PC-9 (cell line): ENCODE measurements at regions not wholly inside any gene's neighbourhood (a gene's known extent, or its start where the extent isn't known, plus 50 kb on each side); places are given as distances from the start of the nearest gene placed in this dataset.

Experiments
- BruUV-seq: library from RNA; stranded (reverse); fragments of 400-500 nt; replicated peaks from 2 replicates; lab custom pipeline; 2021; lab: Mats Ljungman, UMichigan
- CTCF ChIA-PET: fragments of 300-600 bp; sonication (Branson Sonifier 250); formaldehyde crosslinking; loops from one replicate; lab custom pipeline; 2022; ENCODE audit warnings: antibody characterized with exemption; lab: Charles Lee
- POLR2A ChIA-PET: fragments of 300-600 bp; sonication (Branson Sonifier 250); formaldehyde crosslinking; loops from one replicate; lab custom pipeline; 2022; ENCODE audit warnings: antibody characterized with exemption; ENCODE audit not compliant: unreplicated experiment; lab: Charles Lee
- DNase-seq, 2 experiments: peaks; one replicate each; pipeline versions ENCODE4 v3.0.0 to v3.0.0-alpha.2; 2015 to 2022; ENCODE audit warnings: mixed read lengths in 1 of 2
- H2AFZ ChIP-seq: fragments of 200-600 bp; sonication (generic); 2 replicates; pipeline ENCODE4 v1.8.1; 2017; ENCODE audit warnings: antibody characterized with exemption
- H3F3A ChIP-seq: fragments of 200-600 bp; sonication (generic); 2 replicates; pipeline ENCODE4 v1.8.1; 2017; ENCODE audit warnings: antibody characterized with exemption, mild to moderate bottlenecking, low read depth; ENCODE audit not compliant: insufficient read depth
- H3K27ac ChIP-seq: fragments of 200-600 bp; sonication (generic); 2 replicates; pipeline ENCODE4 v1.6.1; 2016; ENCODE audit warnings: mixed run types
- H3K27me3 ChIP-seq: fragments of 200-600 bp; sonication (generic); 2 replicates; pipeline ENCODE4 v1.6.1; 2016; ENCODE audit warnings: low read depth, mixed run types; ENCODE audit not compliant: insufficient read depth
- H3K36me3 ChIP-seq: fragments of 200-600 bp; sonication (generic); 2 replicates; pipeline ENCODE4 v1.6.1; 2016; ENCODE audit warnings: low read depth, mixed run types
- H3K4me1 ChIP-seq: fragments of 200-600 bp; sonication (generic); replicated peaks from 2 replicates; pipeline ENCODE4 v1.6.1; 2016; ENCODE audit warnings: mixed run types; ENCODE audit not compliant: insufficient read depth
- H3K4me2 ChIP-seq: fragments of 200-600 bp; sonication (generic); 2 replicates; pipeline ENCODE4 v1.6.1; 2017; ENCODE audit warnings: mixed run types
- H3K4me3 ChIP-seq: fragments of 200-600 bp; sonication (generic); 2 replicates; pipeline ENCODE4 v1.6.1; 2016; ENCODE audit warnings: mixed run types
- H3K79me2 ChIP-seq: fragments of 200-600 bp; sonication (generic); 2 replicates; pipeline ENCODE4 v1.6.1; 2017; ENCODE audit warnings: low read depth, mixed run types
- H3K9me2 ChIP-seq: fragments of 200-600 bp; sonication (generic); 2 replicates; pipeline ENCODE4 v1.8.1; 2017; ENCODE audit warnings: mild to moderate bottlenecking; ENCODE audit not compliant: insufficient read depth
- H3K9me3 ChIP-seq: fragments of 200-600 bp; sonication (generic); 2 replicates; pipeline ENCODE4 v1.8.1; 2016; ENCODE audit warnings: low read depth; ENCODE audit not compliant: insufficient read depth
- H4K20me1 ChIP-seq: fragments of 200-600 bp; sonication (generic); 2 replicates; pipeline ENCODE4 v1.8.1; 2017; ENCODE audit not compliant: insufficient read depth
- EZH2 ChIP-seq: fragments of 200-600 bp; sonication (generic); IDR thresholded peaks from 2 replicates; pipeline ENCODE4 v1.8.0; 2017; ENCODE audit warnings: antibody characterized with exemption, low read depth
- intact Hi-C: fragments of 100-400 bp; cut with micrococcal nuclease; formaldehyde crosslinking; loops from one replicate; pipeline ENCODE4 v1.10.0; 2022; ENCODE audit not compliant: unreplicated experiment
- TF ChIP-seq, protein P1 (sequence below): fragments of 200-600 bp; sonication (generic); conservative IDR thresholded peaks from 2 replicates; pipeline ENCODE4 v1.6.1; 2017; ENCODE audit warnings: mixed run types, antibody characterized with exemption, mild to moderate bottlenecking, moderate library complexity

DNA sequence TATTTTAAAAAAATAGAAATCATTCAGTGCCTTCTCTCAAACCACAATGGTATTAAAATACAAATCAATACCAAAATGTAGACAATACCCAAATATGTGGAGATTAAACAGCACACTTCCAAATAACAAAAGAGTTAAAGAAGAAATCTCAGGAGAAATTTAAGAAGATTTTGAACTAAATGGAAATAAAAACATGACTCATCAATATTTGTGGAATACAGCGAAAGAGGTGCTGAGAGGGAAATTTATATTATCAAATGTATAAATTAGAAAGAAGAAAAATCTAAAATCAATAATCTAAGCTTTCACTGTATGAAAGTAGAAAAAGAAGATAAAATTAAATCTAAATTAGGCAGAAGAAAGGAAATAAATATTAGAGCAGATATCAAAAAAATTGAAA lies 233.1 kb downstream of the RPIA start:
- Histone ChIP-seq H3K36me3 (no peaks in the 10 kb centered on the region), H3K9me2 (no peaks in the 10 kb centered on the region), H2AFZ (no peak overlapping the region), H4K20me1 (no peaks in the 10 kb centered on the region), H3K9me3 (no peaks in the 10 kb centered on the region), H3K4me1 (no peaks in the 10 kb centered on the region), H3K4me2 (no peak overlapping the region), H3K79me2 (no peaks in the 10 kb centered on the region), H3K27ac (no peak overlapping the region), H3K27me3 (peaks cover 4% of the 10 kb centered on the region; the same call in 1 of the 2 replicates), H3F3A (no peaks in the 10 kb centered on the region), H3K4me3 (no peak overlapping the region)
- BruUV-seq = no TSS peak
- ChIA-PET POLR2A (no interaction called here), CTCF (no interaction called here)
- no peak for DNase-seq
- TF ChIP-seq, protein P1, sequence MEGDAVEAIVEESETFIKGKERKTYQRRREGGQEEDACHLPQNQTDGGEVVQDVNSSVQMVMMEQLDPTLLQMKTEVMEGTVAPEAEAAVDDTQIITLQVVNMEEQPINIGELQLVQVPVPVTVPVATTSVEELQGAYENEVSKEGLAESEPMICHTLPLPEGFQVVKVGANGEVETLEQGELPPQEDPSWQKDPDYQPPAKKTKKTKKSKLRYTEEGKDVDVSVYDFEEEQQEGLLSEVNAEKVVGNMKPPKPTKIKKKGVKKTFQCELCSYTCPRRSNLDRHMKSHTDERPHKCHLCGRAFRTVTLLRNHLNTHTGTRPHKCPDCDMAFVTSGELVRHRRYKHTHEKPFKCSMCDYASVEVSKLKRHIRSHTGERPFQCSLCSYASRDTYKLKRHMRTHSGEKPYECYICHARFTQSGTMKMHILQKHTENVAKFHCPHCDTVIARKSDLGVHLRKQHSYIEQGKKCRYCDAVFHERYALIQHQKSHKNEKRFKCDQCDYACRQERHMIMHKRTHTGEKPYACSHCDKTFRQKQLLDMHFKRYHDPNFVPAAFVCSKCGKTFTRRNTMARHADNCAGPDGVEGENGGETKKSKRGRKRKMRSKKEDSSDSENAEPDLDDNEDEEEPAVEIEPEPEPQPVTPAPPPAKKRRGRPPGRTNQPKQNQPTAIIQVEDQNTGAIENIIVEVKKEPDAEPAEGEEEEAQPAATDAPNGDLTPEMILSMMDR = no peak
- no peak for TF ChIP-seq EZH2
- intact Hi-C loops = loop anchor here (2.0 kb wide), 1 partner anchor 14 kb away; no protein-coding TSS in a partner anchor

DNA sequence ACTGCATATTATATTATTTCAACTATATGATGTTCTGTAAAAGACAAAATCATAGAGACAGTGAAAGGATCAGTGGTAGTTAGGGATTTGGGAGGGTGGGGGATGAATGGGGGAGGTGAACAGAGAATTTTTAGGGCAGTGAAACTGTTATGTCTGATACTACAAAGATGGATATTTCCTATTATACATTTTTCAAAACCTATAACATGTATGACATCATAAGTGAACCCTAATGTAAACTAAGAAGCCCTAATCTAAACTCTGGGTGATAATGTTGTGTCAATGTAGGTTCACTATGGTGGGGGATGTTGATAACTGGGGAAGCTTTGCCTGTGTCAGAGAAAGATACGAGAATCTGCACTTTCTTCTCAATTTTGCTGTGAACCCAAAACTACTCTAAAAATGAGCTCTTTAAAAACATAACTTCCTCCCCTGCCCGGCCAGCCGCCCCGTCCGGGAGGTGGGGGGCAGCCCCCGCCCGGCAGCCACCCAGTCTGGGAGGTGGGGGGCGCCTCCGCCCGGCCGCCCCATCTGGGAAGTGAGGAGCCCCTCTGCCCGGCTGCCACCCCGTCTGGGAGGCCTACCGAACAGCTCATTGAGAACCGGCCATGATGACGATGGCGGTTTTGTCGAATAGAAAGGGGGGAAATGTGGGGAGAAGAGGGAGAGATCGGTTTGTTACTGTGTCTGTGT lies 234.4 kb downstream of the RPIA start:
- POLR2A ChIA-PET = no interaction called here
- H3K36me3 ChIP-seq = no peaks in the 10 kb centered on the region
- no peaks in the 10 kb centered on the region for H3K9me2 ChIP-seq
- DNase-seq = no peak
- no peaks in the 10 kb centered on the region for H3F3A ChIP-seq
- no peak for TF ChIP-seq EZH2
- TF ChIP-seq, protein P1 = no peak
- H3K4me1 ChIP-seq = no peaks in the 10 kb centered on the region
- BruUV-seq = no TSS peak
- H3K4me3 ChIP-seq = no peak overlapping the region
- H3K9me3 ChIP-seq = no peaks in the 10 kb centered on the region
- no peak overlapping the region for H3K27ac ChIP-seq
- peaks cover 4% of the 10 kb centered on the region; the same call in 1 of the 2 replicates for H3K27me3 ChIP-seq
- no peaks in the 10 kb centered on the region for H3K79me2 ChIP-seq
- H3K4me2 ChIP-seq = no peak overlapping the region
- H4K20me1 ChIP-seq = no peaks in the 10 kb centered on the region
- CTCF ChIA-PET = no interaction called here
- H2AFZ ChIP-seq = no peak overlapping the region
- intact Hi-C loops = loop anchor here (2.0 kb wide), 1 partner anchor 15 kb away; no protein-coding TSS in a partner anchor

DNA sequence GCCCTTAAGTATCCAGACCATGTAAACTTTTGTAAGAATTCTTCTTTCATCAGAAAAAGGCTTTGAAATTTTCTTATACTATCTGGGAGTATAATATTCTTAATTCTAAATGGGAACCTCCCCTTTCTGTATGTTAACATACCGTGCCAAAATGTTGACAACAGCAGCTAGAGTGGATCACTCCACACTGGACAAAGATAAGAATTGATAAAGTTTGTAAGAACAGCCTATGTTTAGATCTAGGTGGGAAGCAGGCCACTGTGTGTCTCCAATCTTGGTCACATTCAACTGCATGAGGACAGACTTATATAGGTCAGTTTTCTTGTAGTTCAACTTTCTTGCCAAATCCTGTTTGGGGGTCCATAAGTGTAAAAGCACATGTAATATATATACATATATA lies 235.7 kb downstream of the RPIA start:
- Histone ChIP-seq H3K27me3 (peaks cover 4% of the 10 kb centered on the region; the same call in 1 of the 2 replicates), H3F3A (no peaks in the 10 kb centered on the region), H3K27ac (no peak overlapping the region), H3K79me2 (no peaks in the 10 kb centered on the region), H3K4me3 (no peak overlapping the region), H2AFZ (no peak overlapping the region), H3K36me3 (no peaks in the 10 kb centered on the region), H3K4me2 (no peak overlapping the region), H4K20me1 (no peaks in the 10 kb centered on the region), H3K4me1 (no peaks in the 10 kb centered on the region), H3K9me2 (no peaks in the 10 kb centered on the region), H3K9me3 (no peaks in the 10 kb centered on the region)
- ChIA-PET POLR2A (no interaction called here), CTCF (no interaction called here)
- DNase-seq = no peak
- intact Hi-C loops = no loop called here
- TF ChIP-seq EZH2 = no peak
- BruUV-seq = no TSS peak
